ENCODE measurements at regions not wholly inside any gene's neighbourhood (a gene's known extent, or its start where the extent isn't known, plus 50 kb on each side); places are given as distances from the start of the nearest gene placed in this dataset.

DNA sequence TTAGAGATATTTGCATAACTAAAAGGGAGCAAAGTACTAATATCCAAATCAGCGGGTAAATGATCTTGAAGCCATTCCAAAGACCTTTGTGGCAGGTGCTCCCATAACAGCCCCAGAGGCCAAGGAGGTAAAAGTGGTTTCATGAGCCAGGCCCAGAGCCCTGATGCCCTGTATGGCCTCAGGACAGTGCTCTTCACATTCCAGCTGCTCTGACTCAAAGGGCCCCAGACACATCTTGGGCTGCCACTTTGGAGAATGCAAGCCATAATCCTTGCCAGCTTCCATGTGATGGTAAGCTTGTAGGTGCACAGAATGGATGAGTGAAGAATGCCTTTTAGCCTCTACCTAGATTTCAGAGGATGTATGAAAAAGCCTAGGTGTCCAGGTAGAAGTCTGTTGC, 933.4 kb downstream of the SLC16A7 start:
- Histone ChIP-seq H3K4me3 (ENCODE audit: low read depth, low read length) (no peak overlapping the region), H3K18ac (ENCODE audit: low read length) (no peak overlapping the region), H3K27me3 (ENCODE audit: insufficient read depth, low read length) (no peaks in the 10 kb centered on the region), H3K9me3 (ENCODE audit: insufficient read depth, low read depth, low read length) (no peaks in the 10 kb centered on the region), H2BK12ac (ENCODE audit: low read length) (no peak overlapping the region), H3K14ac (ENCODE audit: low read length) (no peak overlapping the region), H3K27ac (ENCODE audit: low read depth, low read length) (no peak overlapping the region), H3K9ac (ENCODE audit: low read length) (no peak overlapping the region), H3K79me2 (ENCODE audit: control insufficient read depth, insufficient read depth, low read length, poor library complexity) (no peaks in the 10 kb centered on the region), H4K8ac (ENCODE audit: low read depth, low read length) (no peak overlapping the region), H3K36me3 (ENCODE audit: control insufficient read depth in 1 of 2, insufficient read depth in 2 of 2, low read length in 2 of 2) (no peaks in the 10 kb centered on the region), H3K4ac (ENCODE audit: low read depth, low read length) (no peak overlapping the region), H2BK5ac (ENCODE audit: low read depth, low read length, poor library complexity) (no peak overlapping the region), H2AFZ (ENCODE audit: insufficient read depth, low read length, poor library complexity) (no peak overlapping the region), H2AK5ac (ENCODE audit: low read length) (no peak overlapping the region), H3K4me2 (ENCODE audit: low read length) (no peak overlapping the region), H3K4me1 (ENCODE audit: control insufficient read depth in 1 of 2, insufficient read depth in 2 of 2, low read length in 2 of 2) (no peaks in the 10 kb centered on the region), H4K12ac (ENCODE audit: low read depth, low read length) (no peak overlapping the region), H3K79me1 (ENCODE audit: low read length) (no peaks in the 10 kb centered on the region), H2BK120ac (ENCODE audit: insufficient read depth, low read length, poor library complexity) (no peak overlapping the region), H3K23ac (ENCODE audit: low read length) (no peak overlapping the region), H4K91ac (ENCODE audit: low read depth, low read length) (no peak overlapping the region)
- no peak for DNase-seq
- no CpG with 5 or more reads among the region's 1 CpG for WGBS (ENCODE audit: extremely low coverage, insufficient coverage, insufficient read length)

DNA sequence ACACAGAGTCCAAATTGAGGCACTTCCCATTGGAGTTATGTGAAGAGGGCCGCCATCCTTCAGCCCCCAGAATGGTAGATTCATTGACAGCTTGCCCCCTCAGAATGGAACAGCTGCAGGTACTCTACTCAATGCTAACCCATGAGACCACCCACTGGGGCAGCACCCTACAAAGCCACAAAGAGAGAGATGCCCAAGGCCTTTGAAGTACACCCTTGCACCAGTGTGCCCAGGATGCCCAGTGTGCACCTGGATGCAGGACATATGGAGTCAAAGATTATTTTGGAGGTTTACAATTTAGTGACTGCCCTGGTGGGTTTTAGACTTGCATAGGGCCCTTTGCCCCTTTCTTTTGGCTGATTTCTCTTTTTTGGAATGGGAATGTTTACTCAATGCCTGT, 933.9 kb downstream of the SLC16A7 start:
- H3K27ac ChIP-seq (ENCODE audit: low read depth, low read length): no peak overlapping the region
- H3K4me3 ChIP-seq (ENCODE audit: low read depth, low read length): no peak overlapping the region
- no peak overlapping the region for H3K4me2 ChIP-seq (ENCODE audit: low read length)
- no peak overlapping the region for H3K9ac ChIP-seq (ENCODE audit: low read length)
- no peaks in the 10 kb centered on the region for H3K9me3 ChIP-seq (ENCODE audit: insufficient read depth, low read depth, low read length)
- H3K36me3 ChIP-seq (ENCODE audit: control insufficient read depth in 1 of 2, insufficient read depth in 2 of 2, low read length in 2 of 2): no peaks in the 10 kb centered on the region
- H3K18ac ChIP-seq (ENCODE audit: low read length): no peak overlapping the region
- H3K14ac ChIP-seq (ENCODE audit: low read length): no peak overlapping the region
- no CpG with 5 or more reads among the region's 1 CpG for WGBS (ENCODE audit: extremely low coverage, insufficient coverage, insufficient read length)
- H3K79me1 ChIP-seq (ENCODE audit: low read length): no peaks in the 10 kb centered on the region
- H3K4ac ChIP-seq (ENCODE audit: low read depth, low read length): no peak overlapping the region
- DNase-seq: no peak
- no peak overlapping the region for H4K12ac ChIP-seq (ENCODE audit: low read depth, low read length)
- H3K4me1 ChIP-seq (ENCODE audit: control insufficient read depth in 1 of 2, insufficient read depth in 2 of 2, low read length in 2 of 2): no peaks in the 10 kb centered on the region
- no peak overlapping the region for H2BK5ac ChIP-seq (ENCODE audit: low read depth, low read length, poor library complexity)
- H2AK5ac ChIP-seq (ENCODE audit: low read length): no peak overlapping the region
- H3K27me3 ChIP-seq (ENCODE audit: insufficient read depth, low read length): no peaks in the 10 kb centered on the region
- no peaks in the 10 kb centered on the region for H3K79me2 ChIP-seq (ENCODE audit: control insufficient read depth, insufficient read depth, low read length, poor library complexity)
- no peak overlapping the region for H3K23ac ChIP-seq (ENCODE audit: low read length)
- H2BK12ac ChIP-seq (ENCODE audit: low read length): no peak overlapping the region
- H4K8ac ChIP-seq (ENCODE audit: low read depth, low read length): no peak overlapping the region
- no peak overlapping the region for H4K91ac ChIP-seq (ENCODE audit: low read depth, low read length)
- H2BK120ac ChIP-seq (ENCODE audit: insufficient read depth, low read length, poor library complexity): no peak overlapping the region
- no peak overlapping the region for H2AFZ ChIP-seq (ENCODE audit: insufficient read depth, low read length, poor library complexity)

DNA sequence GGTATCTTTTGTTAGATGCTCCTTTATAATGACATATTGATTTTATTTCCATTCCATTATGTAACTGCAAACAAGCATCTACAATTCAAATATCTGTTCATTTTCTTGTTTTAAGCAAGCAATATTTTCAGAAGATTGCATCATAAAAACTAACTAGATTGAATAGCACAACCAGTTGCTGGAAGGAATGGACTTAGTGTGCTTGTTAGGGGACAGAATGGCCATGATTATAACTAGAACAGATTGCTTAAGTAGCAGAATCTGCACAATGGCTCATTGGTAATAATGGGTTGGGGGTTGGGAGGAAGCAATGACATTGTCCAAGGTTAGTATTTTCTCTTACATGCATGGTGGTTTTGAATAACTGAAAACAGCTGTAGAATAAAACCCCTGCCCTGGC, 939.5 kb downstream of the SLC16A7 start:
- H4K12ac ChIP-seq (ENCODE audit: low read depth, low read length): no peak overlapping the region

DNA sequence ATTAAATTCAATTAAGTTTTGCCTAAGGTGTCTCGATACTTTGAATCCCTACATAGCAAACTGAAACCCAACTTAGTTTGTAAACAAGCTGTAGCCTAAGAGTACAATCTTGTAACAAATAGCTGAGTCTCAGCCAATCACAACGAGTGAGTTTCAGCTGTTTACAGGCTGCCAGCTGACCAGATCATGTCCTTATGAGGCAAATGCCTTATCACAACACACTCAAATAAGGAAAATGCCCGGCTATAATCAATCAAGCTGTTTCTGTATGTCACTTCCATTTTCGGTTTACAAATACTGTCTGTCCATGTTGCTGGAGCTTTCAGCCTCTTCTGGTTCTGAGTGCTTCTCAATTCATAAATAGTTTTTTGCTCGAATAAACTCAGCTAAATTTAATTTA, 943.8 kb downstream of the SLC16A7 start:
- H3K79me2 ChIP-seq (ENCODE audit: control insufficient read depth, insufficient read depth, low read length, poor library complexity): no peaks in the 10 kb centered on the region
- no peaks in the 10 kb centered on the region for H3K36me3 ChIP-seq (ENCODE audit: control insufficient read depth in 1 of 2, insufficient read depth in 2 of 2, low read length in 2 of 2)
- H4K91ac ChIP-seq (ENCODE audit: low read depth, low read length): no peak overlapping the region
- H3K9me3 ChIP-seq (ENCODE audit: insufficient read depth, low read depth, low read length): no peaks in the 10 kb centered on the region
- H3K27ac ChIP-seq (ENCODE audit: low read depth, low read length): no peak overlapping the region
- H4K8ac ChIP-seq (ENCODE audit: low read depth, low read length): no peak overlapping the region
- no peak overlapping the region for H2AFZ ChIP-seq (ENCODE audit: insufficient read depth, low read length, poor library complexity)
- H3K9ac ChIP-seq (ENCODE audit: low read length): no peak overlapping the region
- H3K4me2 ChIP-seq (ENCODE audit: low read length): no peak overlapping the region
- no peak overlapping the region for H2BK120ac ChIP-seq (ENCODE audit: insufficient read depth, low read length, poor library complexity)
- H3K27me3 ChIP-seq (ENCODE audit: insufficient read depth, low read length): no peaks in the 10 kb centered on the region
- no peak overlapping the region for H4K12ac ChIP-seq (ENCODE audit: low read depth, low read length)
- no CpG with 5 or more reads among the region's 5 CpGs for WGBS (ENCODE audit: extremely low coverage, insufficient coverage, insufficient read length)
- H3K23ac ChIP-seq (ENCODE audit: low read length): no peak overlapping the region
- DNase-seq: no peak
- no peak overlapping the region for H3K14ac ChIP-seq (ENCODE audit: low read length)
- H3K4me1 ChIP-seq (ENCODE audit: control insufficient read depth in 1 of 2, insufficient read depth in 2 of 2, low read length in 2 of 2): no peaks in the 10 kb centered on the region
- no peak overlapping the region for H3K18ac ChIP-seq (ENCODE audit: low read length)
- no peaks in the 10 kb centered on the region for H3K79me1 ChIP-seq (ENCODE audit: low read length)
- H2BK5ac ChIP-seq (ENCODE audit: low read depth, low read length, poor library complexity): no peak overlapping the region
- H2BK12ac ChIP-seq (ENCODE audit: low read length): no peak overlapping the region
- no peak overlapping the region for H3K4ac ChIP-seq (ENCODE audit: low read depth, low read length)
- H2AK5ac ChIP-seq (ENCODE audit: low read length): no peak overlapping the region
- H3K4me3 ChIP-seq (ENCODE audit: low read depth, low read length): no peak overlapping the region

More for the DNA sequence above, 939.5 kb downstream of the SLC16A7 start:
- H2AFZ ChIP-seq (ENCODE audit: insufficient read depth, low read length, poor library complexity): no peak overlapping the region
- no peaks in the 10 kb centered on the region for H3K9me3 ChIP-seq (ENCODE audit: insufficient read depth, low read depth, low read length)
- no peak overlapping the region for H4K91ac ChIP-seq (ENCODE audit: low read depth, low read length)
- H3K18ac ChIP-seq (ENCODE audit: low read length): no peak overlapping the region
- H2BK120ac ChIP-seq (ENCODE audit: insufficient read depth, low read length, poor library complexity): no peak overlapping the region
- no peaks in the 10 kb centered on the region for H3K27me3 ChIP-seq (ENCODE audit: insufficient read depth, low read length)
- no peak overlapping the region for H3K4me3 ChIP-seq (ENCODE audit: low read depth, low read length)
- no peak overlapping the region for H3K14ac ChIP-seq (ENCODE audit: low read length)
- no peak overlapping the region for H3K4me2 ChIP-seq (ENCODE audit: low read length)
- H2AK5ac ChIP-seq (ENCODE audit: low read length): no peak overlapping the region
- H3K23ac ChIP-seq (ENCODE audit: low read length): no peak overlapping the region
- no peaks in the 10 kb centered on the region for H3K79me2 ChIP-seq (ENCODE audit: control insufficient read depth, insufficient read depth, low read length, poor library complexity)
- no peak overlapping the region for H2BK12ac ChIP-seq (ENCODE audit: low read length)
- no peak overlapping the region for H2BK5ac ChIP-seq (ENCODE audit: low read depth, low read length, poor library complexity)
- H3K79me1 ChIP-seq (ENCODE audit: low read length): no peaks in the 10 kb centered on the region
- no peak for DNase-seq
- no peaks in the 10 kb centered on the region for H3K36me3 ChIP-seq (ENCODE audit: control insufficient read depth in 1 of 2, insufficient read depth in 2 of 2, low read length in 2 of 2)
- no peak overlapping the region for H3K9ac ChIP-seq (ENCODE audit: low read length)
- no peaks in the 10 kb centered on the region for H3K4me1 ChIP-seq (ENCODE audit: control insufficient read depth in 1 of 2, insufficient read depth in 2 of 2, low read length in 2 of 2)
- H3K27ac ChIP-seq (ENCODE audit: low read depth, low read length): no peak overlapping the region
- H4K8ac ChIP-seq (ENCODE audit: low read depth, low read length): no peak overlapping the region
- H3K4ac ChIP-seq (ENCODE audit: low read depth, low read length): no peak overlapping the region

DNA sequence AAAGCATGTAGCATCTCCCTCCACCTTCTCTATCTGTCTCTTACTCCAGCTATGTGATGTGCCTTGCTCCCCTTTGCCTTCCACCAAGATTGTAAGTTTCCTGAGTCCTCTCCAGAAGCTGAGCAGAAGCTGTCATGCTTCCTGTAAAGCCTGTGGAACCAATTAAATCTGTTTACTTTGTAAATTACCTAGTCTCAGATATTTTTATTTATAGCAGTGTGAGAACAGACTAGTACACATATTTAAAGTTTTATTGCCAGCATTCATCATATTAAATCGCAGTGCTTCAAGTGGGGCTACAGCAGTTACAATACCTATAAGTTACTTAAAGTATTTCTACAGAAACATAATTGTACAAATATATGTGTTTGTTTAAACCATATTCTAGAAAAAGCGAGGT, 973.1 kb downstream of the SLC16A7 start:
- no peak for DNase-seq
- Histone ChIP-seq H3K23ac (ENCODE audit: low read length) (no peak overlapping the region), H3K9me3 (ENCODE audit: insufficient read depth, low read depth, low read length) (peaks cover 3% of the 10 kb centered on the region), H3K4me1 (ENCODE audit: control insufficient read depth in 1 of 2, insufficient read depth in 2 of 2, low read length in 2 of 2) (no peaks in the 10 kb centered on the region), H4K91ac (ENCODE audit: low read depth, low read length) (no peak overlapping the region), H3K4me3 (ENCODE audit: low read depth, low read length) (no peak overlapping the region), H3K27ac (ENCODE audit: low read depth, low read length) (no peak overlapping the region), H2BK5ac (ENCODE audit: low read depth, low read length, poor library complexity) (no peak overlapping the region), H3K18ac (ENCODE audit: low read length) (no peak overlapping the region), H2AK5ac (ENCODE audit: low read length) (no peak overlapping the region), H3K36me3 (ENCODE audit: control insufficient read depth in 1 of 2, insufficient read depth in 2 of 2, low read length in 2 of 2) (no peaks in the 10 kb centered on the region), H2BK12ac (ENCODE audit: low read length) (no peak overlapping the region), H3K27me3 (ENCODE audit: insufficient read depth, low read length) (no peaks in the 10 kb centered on the region), H4K8ac (ENCODE audit: low read depth, low read length) (no peak overlapping the region), H3K4me2 (ENCODE audit: low read length) (no peak overlapping the region), H3K9ac (ENCODE audit: low read length) (no peak overlapping the region), H3K14ac (ENCODE audit: low read length) (no peak overlapping the region), H2AFZ (ENCODE audit: insufficient read depth, low read length, poor library complexity) (no peak overlapping the region), H3K4ac (ENCODE audit: low read depth, low read length) (no peak overlapping the region), H3K79me1 (ENCODE audit: low read length) (no peaks in the 10 kb centered on the region), H3K79me2 (ENCODE audit: control insufficient read depth, insufficient read depth, low read length, poor library complexity) (no peaks in the 10 kb centered on the region), H4K12ac (ENCODE audit: low read depth, low read length) (no peak overlapping the region), H2BK120ac (ENCODE audit: insufficient read depth, low read length, poor library complexity) (no peak overlapping the region)
- WGBS (ENCODE audit: extremely low coverage, insufficient coverage, insufficient read length): no CpG with 5 or more reads among the region's 2 CpGs

Data from trophoblast cell (in vitro differentiated cells and primary cell).